ENCODE measurements at regions not wholly inside any gene's neighbourhood (a gene's known extent, or its start where the extent isn't known, plus 50 kb on each side); places are given as distances from the start of the nearest gene placed in this dataset.
"Not testable (repeated sequence)": the region's sequence is repeated elsewhere in the genome, so short reads cannot be mapped to it uniquely, and the experiment has no call there.

- H3K27ac ChIP-seq (ENCODE audit: low read depth, low read length) = no peak overlapping the region
- H3K36me3 ChIP-seq (ENCODE audit: insufficient read depth, low read length) = no peaks in the 10 kb centered on the region
- H3K27me3 ChIP-seq (ENCODE audit: insufficient read depth, low read length) = no peaks in the 10 kb centered on the region
- H3K9ac ChIP-seq (ENCODE audit: low read depth, low read length) = no peak overlapping the region
- H3K4me3 ChIP-seq (ENCODE audit: low read length) = no peak overlapping the region
- H3K4me1 ChIP-seq (ENCODE audit: insufficient read depth, low read length) = no peaks in the 10 kb centered on the region
- no peaks in the 10 kb centered on the region for H3K9me3 ChIP-seq (ENCODE audit: insufficient read depth, low read depth, low read length)
- WGBS = 92% methylated on average over 3 of the region's 3 CpGs
Observed at GRCh38 chr5:51109786-51110410, 273.4 kb upstream of the ISL1 start.

DNA sequence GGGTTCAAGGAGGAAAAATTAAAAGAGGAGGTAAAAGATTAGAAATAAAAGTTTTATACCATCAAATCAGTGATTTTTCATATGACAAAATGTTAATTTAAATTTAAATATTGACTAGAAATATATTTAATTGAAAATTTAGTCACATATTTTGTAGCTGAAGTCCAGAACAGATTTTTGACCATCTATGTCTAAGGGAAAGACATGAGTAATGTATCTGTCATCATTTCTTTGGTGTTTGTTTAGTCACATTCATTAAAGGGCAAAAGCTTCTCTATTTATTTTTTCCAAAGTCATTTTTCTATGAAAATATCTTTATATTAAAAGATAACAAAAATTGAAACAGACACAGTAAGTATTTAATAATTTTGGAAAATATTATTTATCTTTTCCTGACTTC lies 252.0 kb upstream of the ISL1 start:
- Histone ChIP-seq H3K27ac (ENCODE audit: low read depth, low read length) (no peak overlapping the region), H3K36me3 (ENCODE audit: insufficient read depth, low read length) (no peaks in the 10 kb centered on the region), H3K4me1 (ENCODE audit: insufficient read depth, low read length) (no peaks in the 10 kb centered on the region), H3K27me3 (ENCODE audit: insufficient read depth, low read length) (no peaks in the 10 kb centered on the region), H3K4me3 (ENCODE audit: low read length) (no peak overlapping the region), H3K9ac (ENCODE audit: low read depth, low read length) (no peak overlapping the region), H3K9me3 (ENCODE audit: insufficient read depth, low read depth, low read length) (0 out of 2 replicates have a peak, but pooled peaks cover 5% of the 10 kb centered on the region)

DNA sequence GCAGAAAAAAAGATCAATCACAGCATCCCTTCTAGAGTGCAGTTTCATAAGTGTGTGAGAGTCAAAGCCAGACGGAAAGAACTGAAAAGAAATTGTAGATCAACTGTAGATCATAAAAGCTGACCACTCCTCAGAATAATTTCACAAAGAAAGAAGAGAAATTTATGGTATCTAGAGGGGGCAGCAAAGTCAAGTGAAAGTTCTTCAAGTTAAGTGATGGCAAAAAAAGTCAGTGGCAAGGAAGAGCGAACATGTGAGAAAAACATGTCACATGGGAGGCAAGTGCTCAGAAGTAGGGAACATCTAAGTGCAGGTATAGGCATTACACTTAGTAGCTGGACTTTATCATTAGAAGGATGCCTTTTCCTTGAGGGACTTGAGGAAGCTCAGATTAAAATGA lies 245.1 kb upstream of the ISL1 start:
- H3K27me3 ChIP-seq (ENCODE audit: insufficient read depth, low read length) = no peaks in the 10 kb centered on the region
- no peak overlapping the region for H3K27ac ChIP-seq (ENCODE audit: low read depth, low read length)
- H3K36me3 ChIP-seq (ENCODE audit: insufficient read depth, low read length) = no peaks in the 10 kb centered on the region
- no peak overlapping the region for H3K4me3 ChIP-seq (ENCODE audit: low read length)
- H3K9ac ChIP-seq (ENCODE audit: low read depth, low read length) = no peak overlapping the region
- no peaks in the 10 kb centered on the region for H3K4me1 ChIP-seq (ENCODE audit: insufficient read depth, low read length)
- WGBS = 82% methylated on average over 1 of the region's 2 CpGs
- no peaks in the 10 kb centered on the region for H3K9me3 ChIP-seq (ENCODE audit: insufficient read depth, low read depth, low read length)

DNA sequence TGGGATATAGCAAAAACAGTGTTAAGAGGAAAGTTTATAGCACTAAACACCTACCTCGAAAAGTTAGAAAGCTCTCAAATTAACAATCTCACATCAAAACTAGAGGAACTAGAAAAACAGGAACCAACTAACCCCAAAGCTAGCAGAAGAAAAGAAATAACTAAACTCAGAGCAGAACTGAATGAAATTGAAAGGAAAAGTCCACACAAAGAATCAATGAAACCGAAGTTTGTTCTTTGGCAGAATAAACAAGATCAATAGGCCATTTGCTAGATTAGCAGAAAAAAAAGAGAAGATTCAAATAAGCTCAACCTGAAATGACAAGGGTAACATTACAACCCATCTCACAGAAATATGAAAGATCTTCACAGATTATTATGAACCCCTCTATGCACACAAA lies 234.8 kb upstream of the ISL1 start:
- WGBS = 94% methylated on average over 2 of the region's 2 CpGs
- Histone ChIP-seq H3K27me3 (ENCODE audit: insufficient read depth, low read length) (no peaks in the 10 kb centered on the region), H3K27ac (ENCODE audit: low read depth, low read length) (no peak overlapping the region), H3K4me1 (ENCODE audit: insufficient read depth, low read length) (no peaks in the 10 kb centered on the region), H3K9me3 (ENCODE audit: insufficient read depth, low read depth, low read length) (peaks cover 5% of the 10 kb centered on the region; the same call in 1 of the 2 replicates), H3K9ac (ENCODE audit: low read depth, low read length) (no peak overlapping the region), H3K36me3 (ENCODE audit: insufficient read depth, low read length) (no peaks in the 10 kb centered on the region), H3K4me3 (ENCODE audit: low read length) (no peak overlapping the region)

DNA sequence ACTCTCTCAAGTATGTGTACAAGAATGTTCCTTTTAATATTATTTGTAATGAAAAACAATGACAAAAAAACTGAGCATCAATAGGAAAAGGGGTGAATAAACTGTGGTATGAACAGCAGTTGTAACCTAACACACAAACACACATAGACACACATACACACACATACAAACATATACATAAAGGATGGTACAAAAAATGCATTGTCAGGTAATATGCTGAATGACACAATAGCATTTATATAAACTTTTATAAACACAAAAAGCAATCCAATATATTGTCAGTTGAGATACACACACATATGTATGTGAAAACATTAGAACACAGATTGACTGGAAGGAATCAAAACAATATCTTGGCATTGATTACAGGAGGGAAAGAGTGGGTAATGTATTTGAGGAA lies 227.0 kb upstream of the ISL1 start:
- H3K9me3 ChIP-seq (ENCODE audit: insufficient read depth, low read depth, low read length) = no peaks in the 10 kb centered on the region
- no peaks in the 10 kb centered on the region for H3K27me3 ChIP-seq (ENCODE audit: insufficient read depth, low read length)
- no peak overlapping the region for H3K27ac ChIP-seq (ENCODE audit: low read depth, low read length)
- H3K9ac ChIP-seq (ENCODE audit: low read depth, low read length) = no peak overlapping the region
- H3K4me3 ChIP-seq (ENCODE audit: low read length) = no peak overlapping the region
- no peaks in the 10 kb centered on the region for H3K36me3 ChIP-seq (ENCODE audit: insufficient read depth, low read length)
- peaks cover 10% of the 10 kb centered on the region for H3K4me1 ChIP-seq (ENCODE audit: insufficient read depth, low read length)

DNA sequence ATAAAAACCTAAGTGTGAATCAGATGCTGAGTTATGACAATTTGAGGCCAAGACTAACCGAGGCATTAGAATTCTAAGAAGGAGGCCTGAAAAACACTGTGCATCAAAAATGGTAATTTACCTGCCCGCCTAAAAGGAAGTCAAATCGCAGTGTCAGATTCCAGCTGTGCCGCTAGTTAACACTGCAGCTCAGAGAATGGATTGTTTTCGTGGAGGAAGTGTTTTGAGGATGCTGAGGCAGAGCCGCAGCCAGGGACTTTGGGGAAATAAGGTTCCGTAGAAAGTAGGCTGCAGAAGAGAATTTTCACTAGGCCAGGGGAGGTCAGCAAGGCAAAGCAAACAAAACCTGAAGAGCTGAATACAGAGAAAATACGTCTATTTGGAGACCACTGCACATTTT lies 226.4 kb upstream of the ISL1 start:
- Histone ChIP-seq H3K4me1 (ENCODE audit: insufficient read depth, low read length) (peaks cover 10% of the 10 kb centered on the region), H3K4me3 (ENCODE audit: low read length) (no peak overlapping the region), H3K36me3 (ENCODE audit: insufficient read depth, low read length) (no peaks in the 10 kb centered on the region), H3K9ac (ENCODE audit: low read depth, low read length) (no peak overlapping the region), H3K27ac (ENCODE audit: low read depth, low read length) (no peak overlapping the region; the same call in 1 of the 2 replicates), H3K9me3 (ENCODE audit: insufficient read depth, low read depth, low read length) (no peaks in the 10 kb centered on the region), H3K27me3 (ENCODE audit: insufficient read depth, low read length) (no peaks in the 10 kb centered on the region)
- 24% methylated on average over 8 of the region's 8 CpGs for WGBS

DNA sequence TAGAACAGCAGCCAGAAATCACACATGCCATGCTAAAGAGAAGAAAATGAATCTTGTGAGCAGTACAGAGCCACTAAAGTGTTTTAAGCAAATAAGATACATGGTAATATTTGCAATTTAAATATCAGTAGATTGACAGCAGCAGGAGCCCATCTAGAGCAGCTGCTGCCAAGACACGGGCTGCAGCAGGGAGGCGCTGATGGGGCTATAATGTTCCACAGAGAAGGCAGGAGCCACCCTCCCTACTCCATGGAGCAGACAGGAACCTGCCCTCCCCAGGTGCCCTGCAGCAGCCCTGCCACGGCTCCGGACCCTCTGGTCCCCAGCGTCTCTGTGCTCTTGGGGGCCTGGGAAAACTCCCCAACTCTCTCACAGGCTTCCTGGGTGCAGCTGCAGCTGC lies 224.1 kb upstream of the ISL1 start:
- no peak overlapping the region for H3K27ac ChIP-seq (ENCODE audit: low read depth, low read length)
- no peaks in the 10 kb centered on the region for H3K27me3 ChIP-seq (ENCODE audit: insufficient read depth, low read length)
- peaks cover 10% of the 10 kb centered on the region for H3K4me1 ChIP-seq (ENCODE audit: insufficient read depth, low read length)
- no peak overlapping the region for H3K4me3 ChIP-seq (ENCODE audit: low read length)
- no peaks in the 10 kb centered on the region for H3K9me3 ChIP-seq (ENCODE audit: insufficient read depth, low read depth, low read length)
- 93% methylated on average over 5 of the region's 5 CpGs for WGBS
- H3K36me3 ChIP-seq (ENCODE audit: insufficient read depth, low read length) = no peaks in the 10 kb centered on the region
- H3K9ac ChIP-seq (ENCODE audit: low read depth, low read length) = no peak overlapping the region

GRCh38 chr5:51159606-51160005 lies 223.6 kb upstream of the ISL1 start:
- Histone ChIP-seq H3K27ac (ENCODE audit: low read depth, low read length) (no peak overlapping the region), H3K36me3 (ENCODE audit: insufficient read depth, low read length) (no peaks in the 10 kb centered on the region), H3K4me3 (ENCODE audit: low read length) (no peak overlapping the region), H3K9me3 (ENCODE audit: insufficient read depth, low read depth, low read length) (no peaks in the 10 kb centered on the region), H3K9ac (ENCODE audit: low read depth, low read length) (no peak overlapping the region), H3K4me1 (ENCODE audit: insufficient read depth, low read length) (peaks cover 10% of the 10 kb centered on the region), H3K27me3 (ENCODE audit: insufficient read depth, low read length) (no peaks in the 10 kb centered on the region)
- 95% methylated on average over 2 of the region's 2 CpGs for WGBS

DNA sequence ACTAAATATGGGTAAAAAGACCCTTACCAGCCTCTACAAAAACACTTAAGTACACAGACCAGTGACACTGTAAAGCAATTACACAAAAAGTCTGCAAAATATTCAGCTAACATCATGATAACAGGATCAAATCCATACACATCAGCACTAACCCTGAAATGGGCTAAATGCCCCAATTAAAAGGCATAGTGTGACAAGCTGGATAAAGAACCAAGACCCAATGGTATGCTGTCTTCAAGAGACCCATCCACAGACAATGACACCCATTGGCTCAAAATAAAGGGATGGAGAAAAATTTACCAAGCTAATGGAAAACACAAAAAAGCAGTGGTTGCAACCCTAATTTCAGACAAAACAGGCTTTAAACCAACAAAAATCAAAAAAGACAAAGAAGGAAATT lies 221.0 kb upstream of the ISL1 start:
- no peak overlapping the region for H3K27ac ChIP-seq (ENCODE audit: low read depth, low read length)
- H3K9ac ChIP-seq (ENCODE audit: low read depth, low read length) = no peak overlapping the region
- H3K4me1 ChIP-seq (ENCODE audit: insufficient read depth, low read length) = peaks cover 6% of the 10 kb centered on the region
- H3K9me3 ChIP-seq (ENCODE audit: insufficient read depth, low read depth, low read length) = no peaks in the 10 kb centered on the region
- no peaks in the 10 kb centered on the region for H3K36me3 ChIP-seq (ENCODE audit: insufficient read depth, low read length)
- H3K4me3 ChIP-seq (ENCODE audit: low read length) = no peak overlapping the region
- no peaks in the 10 kb centered on the region for H3K27me3 ChIP-seq (ENCODE audit: insufficient read depth, low read length)

DNA sequence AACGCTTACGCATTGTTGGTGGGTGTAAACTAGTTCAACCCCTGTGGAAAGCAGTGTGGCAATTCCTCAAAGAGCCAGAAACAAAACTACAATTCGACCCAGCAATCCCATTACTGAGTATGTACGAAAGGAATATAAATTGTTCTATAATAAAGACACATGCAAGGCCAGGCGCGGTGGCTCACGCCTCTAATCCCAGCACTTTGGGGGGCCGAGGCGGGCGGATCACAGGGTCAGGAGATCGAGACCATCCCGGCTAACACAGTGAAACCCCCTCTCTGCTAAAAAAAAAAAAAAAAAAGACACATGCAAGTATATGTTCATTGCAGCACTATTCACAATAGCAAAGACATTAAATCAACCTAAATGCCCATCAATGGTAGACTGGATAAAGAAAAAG lies 217.6 kb upstream of the ISL1 start:
- H3K27ac ChIP-seq (ENCODE audit: low read depth, low read length); H3K27me3 ChIP-seq (ENCODE audit: insufficient read depth, low read length); H3K4me1 ChIP-seq (ENCODE audit: insufficient read depth, low read length); H3K4me3 ChIP-seq (ENCODE audit: low read length); H3K36me3 ChIP-seq (ENCODE audit: insufficient read depth, low read length); H3K9ac ChIP-seq (ENCODE audit: low read depth, low read length); H3K9me3 ChIP-seq (ENCODE audit: insufficient read depth, low read depth, low read length): not testable (repeated sequence)
- 95% methylated on average over 11 of the region's 12 CpGs for WGBS

GRCh38 chr5:51172903-51173626 lies 210.2 kb upstream of the ISL1 start:
- Histone ChIP-seq H3K9me3 (ENCODE audit: insufficient read depth, low read depth, low read length) (no peaks in the 10 kb centered on the region), H3K27ac (ENCODE audit: low read depth, low read length) (peak overlapping the region; percentile 75; the same call in 1 of the 2 replicates), H3K4me3 (ENCODE audit: low read length) (peak overlapping the region; percentile 30), H3K9ac (ENCODE audit: low read depth, low read length) (peak overlapping the region; percentile 47), H3K4me1 (ENCODE audit: insufficient read depth, low read length) (peaks cover 25% of the 10 kb centered on the region), H3K36me3 (ENCODE audit: insufficient read depth, low read length) (no peaks in the 10 kb centered on the region), H3K27me3 (ENCODE audit: insufficient read depth, low read length) (no peaks in the 10 kb centered on the region)
- WGBS = 18% methylated on average over 6 of the region's 7 CpGs
